ENCODE measurements at regions not wholly inside any gene's neighbourhood (a gene's known extent, or its start where the extent isn't known, plus 50 kb on each side); places are given as distances from the start of the nearest gene placed in this dataset.

GRCh38 chr14:22337938-22338337 is 251.1 kb downstream of the DAD1 start:
- no peak for DNase-seq
- in situ Hi-C loops (cut with MboI): no loop called here
- H3K36me3 ChIP-seq (ENCODE audit: low read depth): no peaks in the 10 kb centered on the region
- no peaks in the 10 kb centered on the region for H3K9me3 ChIP-seq (ENCODE audit: low read depth)
- no peak overlapping the region for H3K9ac ChIP-seq
- peaks cover 8% of the 10 kb centered on the region for H3K4me1 ChIP-seq (ENCODE audit: insufficient read depth)
- no peak overlapping the region for H2AFZ ChIP-seq
- no peaks in the 10 kb centered on the region for H3K79me2 ChIP-seq (ENCODE audit: insufficient read depth)
- no peak for TF ChIP-seq EZH2 (IDR thresholded peaks at IDR 0.05; ENCODE audit: insufficient read depth, poor library complexity, severe bottlenecking)
- no peak for TF ChIP-seq EZH2phosphoT487 (IDR thresholded peaks at IDR 0.05; ENCODE audit: insufficient read depth, low read depth)
- no peaks in the 10 kb centered on the region for H3F3A ChIP-seq (ENCODE audit: insufficient read depth)
- 25 to 38% methylated on average over 3 of the region's 3 CpGs for WGBS, 2 experiments (ENCODE audit: low coverage in 1 of 2, low lambda C conversion rate in 2 of 2, missing lambda C conversion rate in 2 of 2)
- H3K9me2 ChIP-seq (ENCODE audit: insufficient read depth): no peaks in the 10 kb centered on the region
- H3K27me3 ChIP-seq (replicated peaks; ENCODE audit: insufficient read depth): peaks cover 17% of the 10 kb centered on the region
- H3K27ac ChIP-seq: no peak overlapping the region
- H3K4me3 ChIP-seq: no peak overlapping the region
- H3K4me2 ChIP-seq (ENCODE audit: unreplicated experiment): no peak overlapping the region
- no peaks in the 10 kb centered on the region for H4K20me1 ChIP-seq (ENCODE audit: insufficient read depth)

DNA sequence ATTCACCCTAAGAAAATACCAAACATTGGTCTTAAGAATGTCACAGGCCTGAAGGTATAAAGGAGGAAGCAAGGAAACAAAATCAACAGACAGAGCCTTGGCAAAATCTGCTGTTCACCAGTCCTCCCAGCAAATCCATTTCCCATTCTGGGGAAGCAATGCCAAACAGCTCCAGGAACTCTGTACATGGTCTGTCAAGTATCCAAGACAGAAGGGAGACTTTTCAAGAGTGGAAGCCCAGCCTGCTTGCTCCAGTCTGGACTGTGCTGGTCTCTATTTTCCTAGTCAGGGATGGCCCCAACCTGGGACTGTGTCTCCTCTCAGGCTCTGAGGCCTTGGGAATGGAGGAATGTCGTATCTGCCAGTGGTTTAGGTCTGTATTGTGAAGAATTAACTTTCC is 251.5 kb downstream of the DAD1 start:
- H3F3A ChIP-seq (ENCODE audit: insufficient read depth): no peaks in the 10 kb centered on the region
- H3K27me3 ChIP-seq (replicated peaks; ENCODE audit: insufficient read depth): peaks cover 17% of the 10 kb centered on the region
- no peaks in the 10 kb centered on the region for H3K9me2 ChIP-seq (ENCODE audit: insufficient read depth)
- in situ Hi-C loops (cut with MboI): no loop called here
- no peak for TF ChIP-seq EZH2 (IDR thresholded peaks at IDR 0.05; ENCODE audit: insufficient read depth, poor library complexity, severe bottlenecking)
- TF ChIP-seq EZH2phosphoT487 (IDR thresholded peaks at IDR 0.05; ENCODE audit: insufficient read depth, low read depth): no peak
- H3K36me3 ChIP-seq (ENCODE audit: low read depth): no peaks in the 10 kb centered on the region
- no peak overlapping the region for H3K27ac ChIP-seq
- WGBS, 2 experiments (ENCODE audit: low coverage in 1 of 2, low lambda C conversion rate in 2 of 2, missing lambda C conversion rate in 2 of 2): 18 to 44% methylated on average over 1 of the region's 1 CpG
- no peaks in the 10 kb centered on the region for H3K9me3 ChIP-seq (ENCODE audit: low read depth)
- no peak overlapping the region for H3K4me2 ChIP-seq (ENCODE audit: unreplicated experiment)
- no peak overlapping the region for H2AFZ ChIP-seq
- no peak for DNase-seq
- no peaks in the 10 kb centered on the region for H3K79me2 ChIP-seq (ENCODE audit: insufficient read depth)
- H4K20me1 ChIP-seq (ENCODE audit: insufficient read depth): no peaks in the 10 kb centered on the region
- H3K4me3 ChIP-seq: no peak overlapping the region
- H3K9ac ChIP-seq: no peak overlapping the region
- H3K4me1 ChIP-seq (ENCODE audit: insufficient read depth): peaks cover 8% of the 10 kb centered on the region

DNA sequence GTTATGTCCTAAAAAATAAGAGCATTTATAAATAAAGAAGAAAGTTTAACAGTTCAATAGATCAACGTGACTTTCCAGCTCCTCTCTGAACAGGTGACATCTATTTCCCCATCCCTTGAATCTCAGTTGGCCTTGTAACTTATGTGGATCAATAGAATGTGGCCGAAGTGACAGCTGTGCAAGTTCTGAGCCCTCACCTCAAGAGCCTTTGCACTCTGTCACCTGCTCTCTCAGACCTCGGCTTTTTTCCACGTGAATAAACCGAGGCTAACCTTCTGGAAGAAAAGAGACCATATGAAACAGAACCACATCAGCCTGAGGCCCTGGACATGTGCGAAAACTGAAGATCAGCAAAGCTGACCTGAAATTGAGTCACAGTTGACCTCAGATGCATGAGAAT is 253.0 kb downstream of the DAD1 start:
- 76 to 87% methylated on average over 6 of the region's 6 CpGs for WGBS, 2 experiments (ENCODE audit: low coverage in 1 of 2, low lambda C conversion rate in 2 of 2, missing lambda C conversion rate in 2 of 2)
- no peaks in the 10 kb centered on the region for H3F3A ChIP-seq (ENCODE audit: insufficient read depth)
- H4K20me1 ChIP-seq (ENCODE audit: insufficient read depth): no peaks in the 10 kb centered on the region
- H3K9ac ChIP-seq: no peak overlapping the region
- H3K36me3 ChIP-seq (ENCODE audit: low read depth): no peaks in the 10 kb centered on the region
- no peak for TF ChIP-seq EZH2phosphoT487 (IDR thresholded peaks at IDR 0.05; ENCODE audit: insufficient read depth, low read depth)
- no peak for TF ChIP-seq EZH2 (IDR thresholded peaks at IDR 0.05; ENCODE audit: insufficient read depth, poor library complexity, severe bottlenecking)
- H3K4me1 ChIP-seq (ENCODE audit: insufficient read depth): peaks cover 8% of the 10 kb centered on the region
- H3K27me3 ChIP-seq (replicated peaks; ENCODE audit: insufficient read depth): peaks cover 17% of the 10 kb centered on the region
- no peak overlapping the region for H3K4me2 ChIP-seq (ENCODE audit: unreplicated experiment)
- in situ Hi-C loops (cut with MboI): no loop called here
- H2AFZ ChIP-seq: no peak overlapping the region
- no peak for DNase-seq
- no peaks in the 10 kb centered on the region for H3K79me2 ChIP-seq (ENCODE audit: insufficient read depth)
- H3K9me3 ChIP-seq (ENCODE audit: low read depth): no peaks in the 10 kb centered on the region
- no peaks in the 10 kb centered on the region for H3K9me2 ChIP-seq (ENCODE audit: insufficient read depth)
- no peak overlapping the region for H3K27ac ChIP-seq
- no peak overlapping the region for H3K4me3 ChIP-seq

DNA sequence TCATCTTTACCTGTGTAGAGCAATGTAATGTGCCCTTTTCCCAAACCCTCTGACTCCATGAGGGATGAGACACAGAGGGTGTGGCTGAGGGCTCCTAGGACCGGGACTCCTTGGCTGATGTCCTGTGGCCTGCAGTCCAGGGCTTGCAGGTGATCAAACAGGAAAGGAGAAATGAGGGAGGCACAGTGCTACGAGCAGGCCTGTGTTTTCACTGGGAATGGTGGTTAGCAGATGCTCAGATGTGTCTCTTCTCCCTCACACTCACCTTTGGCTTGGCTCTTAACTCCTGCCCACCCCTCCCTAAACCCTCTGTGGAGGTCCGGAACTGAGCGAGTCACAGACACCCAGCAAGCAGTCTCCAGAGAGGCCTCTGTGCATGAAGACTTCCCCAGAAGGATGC is 254.4 kb downstream of the DAD1 start:
- no peak overlapping the region for H2AFZ ChIP-seq
- H3K9me3 ChIP-seq (ENCODE audit: low read depth): no peaks in the 10 kb centered on the region
- H3K4me3 ChIP-seq: no peak overlapping the region
- no peaks in the 10 kb centered on the region for H4K20me1 ChIP-seq (ENCODE audit: insufficient read depth)
- no peaks in the 10 kb centered on the region for H3K79me2 ChIP-seq (ENCODE audit: insufficient read depth)
- H3K27ac ChIP-seq: no peak overlapping the region
- in situ Hi-C loops (cut with MboI): no loop called here
- H3K9me2 ChIP-seq (ENCODE audit: insufficient read depth): no peaks in the 10 kb centered on the region
- H3K36me3 ChIP-seq (ENCODE audit: low read depth): no peaks in the 10 kb centered on the region
- WGBS, 2 experiments (ENCODE audit: low coverage in 1 of 2, low lambda C conversion rate in 2 of 2, missing lambda C conversion rate in 2 of 2): 60 to 65% methylated on average over 4 of the region's 4 CpGs
- TF ChIP-seq EZH2phosphoT487 (IDR thresholded peaks at IDR 0.05; ENCODE audit: insufficient read depth, low read depth): no peak
- no peaks in the 10 kb centered on the region for H3F3A ChIP-seq (ENCODE audit: insufficient read depth)
- H3K9ac ChIP-seq: no peak overlapping the region
- no peak for DNase-seq
- peaks cover 17% of the 10 kb centered on the region for H3K27me3 ChIP-seq (replicated peaks; ENCODE audit: insufficient read depth)
- H3K4me1 ChIP-seq (ENCODE audit: insufficient read depth): peaks cover 8% of the 10 kb centered on the region
- H3K4me2 ChIP-seq (ENCODE audit: unreplicated experiment): no peak overlapping the region

GRCh38 chr14:22334275-22334577 is 254.8 kb downstream of the DAD1 start:
- Histone ChIP-seq H4K20me1 (ENCODE audit: insufficient read depth) (no peaks in the 10 kb centered on the region), H3K4me1 (ENCODE audit: insufficient read depth) (peaks cover 8% of the 10 kb centered on the region), H3K36me3 (ENCODE audit: low read depth) (no peaks in the 10 kb centered on the region), H3K79me2 (ENCODE audit: insufficient read depth) (no peaks in the 10 kb centered on the region), H3K9me2 (ENCODE audit: insufficient read depth) (no peaks in the 10 kb centered on the region), H3K27me3 (replicated peaks; ENCODE audit: insufficient read depth) (peaks cover 17% of the 10 kb centered on the region), H3F3A (ENCODE audit: insufficient read depth) (no peaks in the 10 kb centered on the region), H3K4me2 (ENCODE audit: unreplicated experiment) (no peak overlapping the region), H3K4me3 (no peak overlapping the region), H2AFZ (no peak overlapping the region), H3K27ac (no peak overlapping the region), H3K9ac (no peak overlapping the region), H3K9me3 (ENCODE audit: low read depth) (no peaks in the 10 kb centered on the region)
- in situ Hi-C loops (cut with MboI): no loop called here
- TF ChIP-seq EZH2 (IDR thresholded peaks at IDR 0.05; ENCODE audit: insufficient read depth, poor library complexity, severe bottlenecking) (no peak), EZH2phosphoT487 (IDR thresholded peaks at IDR 0.05; ENCODE audit: insufficient read depth, low read depth) (no peak)
- WGBS, 2 experiments (ENCODE audit: low coverage in 1 of 2, low lambda C conversion rate in 2 of 2, missing lambda C conversion rate in 2 of 2): 30 to 38% methylated on average over 4 of the region's 4 CpGs
- DNase-seq: no peak

Data from GM23248 (cell line).